A549 (cell line): ENCODE measurements at regions not wholly inside any gene's neighbourhood (a gene's known extent, or its start where the extent isn't known, plus 50 kb on each side); places are given as distances from the start of the nearest gene placed in this dataset.

Source experiments
- JUN ChIP-seq, 2 experiments: fragments of >200 bp; sonication (Bioruptor Twin); formaldehyde crosslinking; IDR thresholded peaks; 2 replicates in 1 of 2; 3 replicates in 1 of 2; pipeline ENCODE4 v1.6.1; 2016 to 2017
- MYC ChIP-seq: IDR thresholded peaks from 2 replicates; pipeline ENCODE4 v1.6.1; 2012; ENCODE audit warnings: mild to moderate bottlenecking, inconsistent platforms, low read length, improper control_type of control experiment, borderline replicate concordance
- NR3C1 ChIP-seq: fragments of >200 bp; sonication (Bioruptor Twin); formaldehyde crosslinking; IDR thresholded peaks from 3 replicates; pipeline ENCODE4 v1.6.1; 2017
- RAD21 ChIP-seq, 2 experiments: fragments of >200 bp in 1 of 2; sonication (Bioruptor Twin) in 1 of 2; formaldehyde crosslinking in 1 of 2; IDR thresholded peaks in 1 of 2; conservative IDR thresholded peaks in 1 of 2; 2 replicates in 1 of 2; 3 replicates in 1 of 2; pipeline ENCODE4 v1.6.1; 2012 to 2018; ENCODE audit warnings: inconsistent platforms in 1 of 2
- TF ChIP-seq, protein P1 (sequence below): fragments of >200 bp; sonication (Bioruptor Twin); formaldehyde crosslinking; IDR thresholded peaks from 3 replicates; pipeline ENCODE4 v1.5.1; 2016
- TF ChIP-seq, protein P2 (sequence below): fragments of 150-350 bp; IDR thresholded peaks from 2 replicates; pipeline ENCODE4 v1.6.1; 2014; ENCODE audit warnings: low read depth, mild to moderate bottlenecking, low read length

DNA sequence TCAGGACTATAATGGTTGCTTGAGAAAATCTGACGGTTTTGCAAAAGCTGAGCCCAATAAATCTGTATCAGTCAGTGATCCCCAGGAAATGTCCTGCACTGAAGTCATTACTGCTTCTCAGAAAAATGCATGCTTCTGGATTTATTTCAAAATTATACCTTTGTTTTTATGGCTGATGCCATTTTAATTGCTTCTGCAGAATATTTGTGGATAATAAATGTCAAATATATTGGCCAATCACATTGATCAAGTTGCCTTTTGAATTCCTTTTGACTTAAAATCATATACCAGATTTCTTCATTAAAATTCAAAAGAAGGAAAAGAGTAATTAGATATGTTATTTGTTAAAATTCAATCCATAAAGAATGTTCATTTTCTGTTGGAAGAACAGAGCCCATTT, 842.9 kb upstream of the ADGRL4 start:
- TF ChIP-seq, protein P1, sequence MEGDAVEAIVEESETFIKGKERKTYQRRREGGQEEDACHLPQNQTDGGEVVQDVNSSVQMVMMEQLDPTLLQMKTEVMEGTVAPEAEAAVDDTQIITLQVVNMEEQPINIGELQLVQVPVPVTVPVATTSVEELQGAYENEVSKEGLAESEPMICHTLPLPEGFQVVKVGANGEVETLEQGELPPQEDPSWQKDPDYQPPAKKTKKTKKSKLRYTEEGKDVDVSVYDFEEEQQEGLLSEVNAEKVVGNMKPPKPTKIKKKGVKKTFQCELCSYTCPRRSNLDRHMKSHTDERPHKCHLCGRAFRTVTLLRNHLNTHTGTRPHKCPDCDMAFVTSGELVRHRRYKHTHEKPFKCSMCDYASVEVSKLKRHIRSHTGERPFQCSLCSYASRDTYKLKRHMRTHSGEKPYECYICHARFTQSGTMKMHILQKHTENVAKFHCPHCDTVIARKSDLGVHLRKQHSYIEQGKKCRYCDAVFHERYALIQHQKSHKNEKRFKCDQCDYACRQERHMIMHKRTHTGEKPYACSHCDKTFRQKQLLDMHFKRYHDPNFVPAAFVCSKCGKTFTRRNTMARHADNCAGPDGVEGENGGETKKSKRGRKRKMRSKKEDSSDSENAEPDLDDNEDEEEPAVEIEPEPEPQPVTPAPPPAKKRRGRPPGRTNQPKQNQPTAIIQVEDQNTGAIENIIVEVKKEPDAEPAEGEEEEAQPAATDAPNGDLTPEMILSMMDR: no peak
- TF ChIP-seq, protein P2, sequence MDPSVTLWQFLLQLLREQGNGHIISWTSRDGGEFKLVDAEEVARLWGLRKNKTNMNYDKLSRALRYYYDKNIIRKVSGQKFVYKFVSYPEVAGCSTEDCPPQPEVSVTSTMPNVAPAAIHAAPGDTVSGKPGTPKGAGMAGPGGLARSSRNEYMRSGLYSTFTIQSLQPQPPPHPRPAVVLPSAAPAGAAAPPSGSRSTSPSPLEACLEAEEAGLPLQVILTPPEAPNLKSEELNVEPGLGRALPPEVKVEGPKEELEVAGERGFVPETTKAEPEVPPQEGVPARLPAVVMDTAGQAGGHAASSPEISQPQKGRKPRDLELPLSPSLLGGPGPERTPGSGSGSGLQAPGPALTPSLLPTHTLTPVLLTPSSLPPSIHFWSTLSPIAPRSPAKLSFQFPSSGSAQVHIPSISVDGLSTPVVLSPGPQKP: no peak
- no peak for TF ChIP-seq MYC
- no peak for TF ChIP-seq NR3C1
- no peak for TF ChIP-seq RAD21 (conservative IDR thresholded peaks at IDR 0.05 in 1 of 2, IDR thresholded peaks at IDR 0.05 in 1 of 2)
- no peak for TF ChIP-seq JUN (IDR thresholded peaks at IDR 0.05)
